Spleen (tissue), 11 donors: ENCODE measurements at regions not wholly inside any gene's neighbourhood (a gene's known extent, or its start where the extent isn't known, plus 50 kb on each side); places are given as distances from the start of the nearest gene placed in this dataset.

Experiments used
- DNase-seq: peaks from one replicate; pipeline ENCODE4 v3.0.0-alpha.2; 2020
- H3K27ac ChIP-seq, 8 donors: fragments of 200-600 bp; sonication (generic) in 7 of 8; 1 replicate in 4 of 8; 2 replicates in 4 of 8; pipeline versions ENCODE4 v1.5.0 to v1.8.0; 2016 to 2021; ENCODE audit warnings: inconsistent platforms in 4 of 8, mild to moderate bottlenecking in 4 of 8, moderate library complexity in 1 of 8
- H3K27me3 ChIP-seq, 7 donors: fragments of 200-600 bp; sonication (generic) in 6 of 7; replicated peaks in 1 of 7; 1 replicate in 4 of 7; 2 replicates in 3 of 7; pipeline versions ENCODE4 v1.5.0 to v1.8.0; 2016 to 2021; ENCODE audit warnings: inconsistent platforms in 3 of 7, mild to moderate bottlenecking in 1 of 7
- H3K36me3 ChIP-seq, 6 donors: fragments of 200-600 bp; sonication (generic) in 5 of 6; 1 replicate in 4 of 6; 2 replicates in 2 of 6; pipeline versions ENCODE4 v1.5.0 to v1.8.0; 2016 to 2021; ENCODE audit warnings: inconsistent platforms in 2 of 6
- H3K4me1 ChIP-seq, 6 donors: fragments of 200-600 bp; sonication (generic) in 5 of 6; 1 replicate in 3 of 6; 2 replicates in 3 of 6; pipeline versions ENCODE4 v1.5.0 to v1.8.0; 2016 to 2021; ENCODE audit warnings: inconsistent platforms in 3 of 6
- H3K4me3 ChIP-seq, 8 donors: fragments of 200-600 bp; sonication (generic) in 7 of 8; 1 replicate in 4 of 8; 2 replicates in 4 of 8; pipeline versions ENCODE4 v1.5.0 to v1.8.0; 2016 to 2021; ENCODE audit warnings: inconsistent platforms in 4 of 8, mild to moderate bottlenecking in 4 of 8, moderate library complexity in 2 of 8
- H3K9me3 ChIP-seq, 8 donors: fragments of 200-600 bp; sonication (generic) in 7 of 8; 1 replicate in 4 of 8; 2 replicates in 4 of 8; pipeline versions ENCODE4 v1.5.0 to v1.8.0; 2016 to 2021; ENCODE audit warnings: inconsistent platforms in 4 of 8
- POLR2A ChIP-seq, 3 donors: fragments of 450-650 bp; IDR thresholded peaks; one replicate each; pipeline ENCODE4 v1.5.1; 2017; ENCODE audit warnings: antibody characterized with exemption in 3 of 3, mild to moderate bottlenecking in 1 of 3
- POLR2AphosphoS5 ChIP-seq, 3 donors: sonication (generic); formaldehyde crosslinking; IDR thresholded peaks; one replicate each; pipeline ENCODE4 v1.5.1; 2017; ENCODE audit warnings: antibody characterized with exemption in 3 of 3
- WGBS, 5 donors: extraction: QIAGEN DNeasy Blood & Tissue Kit in 3 of 5; methylation state at CpG; one replicate each; pipeline versions ENCODE4 v1.1.5 to v1.1.7; 2013 to 2018; 5-methylcytosine and 5-hydroxymethylcytosine counted together
- intact Hi-C: fragments of 100-400 bp; cut with DNase I; formaldehyde crosslinking; loops from one replicate; pipeline ENCODE4 v1.15.0; 2023; ENCODE audit warnings: low total_unique reads
- TF ChIP-seq, protein P1 (sequence below), 11 experiments: fragments of 200-600 bp in 7 of 11; fragments of 450-650 bp in 4 of 11; sonication (generic) in 4 of 11; IDR thresholded peaks in 8 of 11; conservative IDR thresholded peaks in 3 of 11; 1 replicate in 7 of 11; 2 replicates in 4 of 11; pipeline versions ENCODE4 v1.4.0 to v1.8.0; 2016 to 2021; ENCODE audit warnings: antibody characterized with exemption in 11 of 11, inconsistent platforms in 4 of 11, mild to moderate bottlenecking in 1 of 11
- donor health status: healthy with polysubstance abuse.
- donor health status: DM: no; HTN: no; CAD: no; lungs with moderate emphysema.
- donor health status: DM: no; HTN: no; CAD: no.
- donor health status: Bipolar disorder and iron deficiency.
- donor health status: healthy.
- donor health status: DM: no; HTN: no; CAD: no.
- donor health status: DM: yes; HTN: yes; CAD: no.

- no peak for DNase-seq
- Histone ChIP-seq H3K4me3 (no peak overlapping the region), H3K27me3 (no peaks in the 10 kb centered on the region), H3K4me1 (no peaks in the 10 kb centered on the region), H3K27ac (no peak overlapping the region), H3K9me3 (no peaks in the 10 kb centered on the region), H3K36me3 (no peaks in the 10 kb centered on the region)
- WGBS, 5 donors: 82 to 100% (median 91%) methylated on average over 1 of the region's 1 CpG
- intact Hi-C loops: no loop called here
- TF ChIP-seq, protein P1, sequence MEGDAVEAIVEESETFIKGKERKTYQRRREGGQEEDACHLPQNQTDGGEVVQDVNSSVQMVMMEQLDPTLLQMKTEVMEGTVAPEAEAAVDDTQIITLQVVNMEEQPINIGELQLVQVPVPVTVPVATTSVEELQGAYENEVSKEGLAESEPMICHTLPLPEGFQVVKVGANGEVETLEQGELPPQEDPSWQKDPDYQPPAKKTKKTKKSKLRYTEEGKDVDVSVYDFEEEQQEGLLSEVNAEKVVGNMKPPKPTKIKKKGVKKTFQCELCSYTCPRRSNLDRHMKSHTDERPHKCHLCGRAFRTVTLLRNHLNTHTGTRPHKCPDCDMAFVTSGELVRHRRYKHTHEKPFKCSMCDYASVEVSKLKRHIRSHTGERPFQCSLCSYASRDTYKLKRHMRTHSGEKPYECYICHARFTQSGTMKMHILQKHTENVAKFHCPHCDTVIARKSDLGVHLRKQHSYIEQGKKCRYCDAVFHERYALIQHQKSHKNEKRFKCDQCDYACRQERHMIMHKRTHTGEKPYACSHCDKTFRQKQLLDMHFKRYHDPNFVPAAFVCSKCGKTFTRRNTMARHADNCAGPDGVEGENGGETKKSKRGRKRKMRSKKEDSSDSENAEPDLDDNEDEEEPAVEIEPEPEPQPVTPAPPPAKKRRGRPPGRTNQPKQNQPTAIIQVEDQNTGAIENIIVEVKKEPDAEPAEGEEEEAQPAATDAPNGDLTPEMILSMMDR (IDR thresholded peaks at IDR 0.05 in 8 of 11, conservative IDR thresholded peaks at IDR 0.05 in 3 of 11): no peak
- TF ChIP-seq POLR2A (IDR thresholded peaks at IDR 0.05) (no peak), POLR2AphosphoS5 (IDR thresholded peaks at IDR 0.05) (no peak)
These were observed 320.2 kb downstream of the AHR start for GRCh38 chr7:17618652-17618974.

DNA sequence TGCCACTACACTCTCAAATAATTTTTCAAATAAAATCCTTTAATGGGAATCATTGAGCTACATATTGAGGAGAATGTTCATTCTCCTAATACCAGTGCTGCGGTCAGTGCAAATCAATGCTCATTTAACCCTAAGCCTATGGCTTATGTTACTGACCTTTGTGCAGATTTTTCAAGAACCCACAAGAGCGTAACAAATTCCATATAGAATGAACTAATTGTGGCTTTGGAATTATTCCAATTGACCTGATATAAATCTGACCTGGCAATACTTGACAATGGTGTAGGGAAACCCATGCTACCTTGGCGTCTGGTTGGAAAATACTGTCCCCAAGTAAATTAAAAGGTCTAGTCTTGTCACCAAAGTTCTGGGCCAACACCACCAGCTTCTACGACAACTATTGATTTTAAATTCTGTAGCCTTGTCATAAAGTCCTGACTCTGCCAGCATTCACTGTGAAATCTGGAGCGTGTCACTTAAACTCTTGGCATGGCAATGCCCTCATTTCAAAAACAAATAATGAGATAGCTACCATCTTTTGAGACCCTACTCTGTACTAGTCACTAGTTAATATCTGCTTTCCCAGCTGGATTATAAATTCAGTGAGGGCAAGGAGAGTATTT is 320.9 kb downstream of the AHR start:
- TF ChIP-seq POLR2A (IDR thresholded peaks at IDR 0.05) (no peak), POLR2AphosphoS5 (IDR thresholded peaks at IDR 0.05) (no peak)
- TF ChIP-seq, protein P1 (IDR thresholded peaks at IDR 0.05 in 8 of 11, conservative IDR thresholded peaks at IDR 0.05 in 3 of 11): no peak
- H3K4me3 ChIP-seq: no peak overlapping the region
- H3K4me1 ChIP-seq: no peaks in the 10 kb centered on the region
- intact Hi-C loops: no loop called here
- no peaks in the 10 kb centered on the region for H3K9me3 ChIP-seq
- no peak overlapping the region for H3K27ac ChIP-seq
- WGBS, 5 donors: 93 to 98% (median 94%) methylated on average over 5 of the region's 5 CpGs
- DNase-seq: no peak
- no peaks in the 10 kb centered on the region for H3K27me3 ChIP-seq
- no peaks in the 10 kb centered on the region for H3K36me3 ChIP-seq

DNA sequence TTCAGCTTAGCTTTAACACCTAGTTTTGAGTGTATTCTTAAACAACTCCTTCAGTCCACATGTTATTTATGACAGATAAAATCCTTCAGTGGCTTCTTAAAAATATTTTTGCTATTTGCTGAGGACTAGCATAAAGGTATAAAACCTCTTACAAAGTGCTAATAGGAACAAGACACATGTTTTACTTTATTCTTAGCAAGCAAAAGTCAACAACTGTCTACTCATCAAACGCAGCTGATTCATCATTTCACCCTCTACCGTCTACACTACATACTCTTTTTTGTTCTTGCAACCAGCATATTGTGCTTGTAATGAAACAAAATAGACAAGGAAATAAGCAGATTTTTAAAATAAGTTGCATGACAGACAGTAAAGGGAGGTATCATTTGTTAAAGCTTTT is 319.7 kb downstream of the SNX13 start:
- TF ChIP-seq, protein P1 (IDR thresholded peaks at IDR 0.05 in 8 of 11, conservative IDR thresholded peaks at IDR 0.05 in 3 of 11): no peak
- TF ChIP-seq POLR2A (IDR thresholded peaks at IDR 0.05) (no peak), POLR2AphosphoS5 (IDR thresholded peaks at IDR 0.05) (no peak)
- Histone ChIP-seq H3K4me1 (no peaks in the 10 kb centered on the region), H3K27me3 (no peaks in the 10 kb centered on the region), H3K4me3 (no peak overlapping the region), H3K9me3 (no peaks in the 10 kb centered on the region), H3K27ac (no peak overlapping the region), H3K36me3 (no peaks in the 10 kb centered on the region)
- no peak for DNase-seq
- intact Hi-C loops: no loop called here
- WGBS, 5 donors: 71 to 96% (median 93%) methylated on average over 2 of the region's 2 CpGs

DNA sequence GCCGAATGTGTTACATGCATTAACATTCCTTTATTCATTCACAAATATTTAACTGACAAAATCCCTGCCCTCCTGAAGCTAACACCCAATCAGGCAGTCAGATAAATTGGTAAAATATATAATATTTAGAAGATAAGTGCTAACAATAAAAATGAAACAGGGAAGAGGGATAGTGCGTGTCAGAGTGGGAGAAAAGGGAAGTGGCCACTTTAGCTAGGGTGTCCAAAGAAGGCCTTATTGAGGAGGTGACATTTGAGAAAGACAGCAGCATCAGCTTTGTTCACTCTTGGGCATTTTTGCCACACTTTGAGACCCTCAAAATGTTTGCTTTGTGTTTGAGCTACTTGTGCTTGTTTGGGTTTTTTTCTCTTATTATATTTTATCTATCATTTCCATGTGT is 317.8 kb downstream of the SNX13 start:
- no peak overlapping the region for H3K4me3 ChIP-seq
- no peaks in the 10 kb centered on the region for H3K9me3 ChIP-seq
- no peaks in the 10 kb centered on the region for H3K4me1 ChIP-seq
- TF ChIP-seq POLR2AphosphoS5 (IDR thresholded peaks at IDR 0.05): no peak
- TF ChIP-seq POLR2A (IDR thresholded peaks at IDR 0.05): no peak
- TF ChIP-seq, protein P1 (IDR thresholded peaks at IDR 0.05 in 8 of 11, conservative IDR thresholded peaks at IDR 0.05 in 3 of 11): no peak
- DNase-seq: no peak
- H3K36me3 ChIP-seq: no peaks in the 10 kb centered on the region
- 70 to 83% (median 76%) methylated on average over 2 of the region's 2 CpGs for WGBS, 5 donors
- intact Hi-C loops: no loop called here
- no peak overlapping the region for H3K27ac ChIP-seq
- H3K27me3 ChIP-seq: no peaks in the 10 kb centered on the region
